ENCODE measurements at regions not wholly inside any gene's neighbourhood (a gene's known extent, or its start where the extent isn't known, plus 50 kb on each side); places are given as distances from the start of the nearest gene placed in this dataset.

DNA sequence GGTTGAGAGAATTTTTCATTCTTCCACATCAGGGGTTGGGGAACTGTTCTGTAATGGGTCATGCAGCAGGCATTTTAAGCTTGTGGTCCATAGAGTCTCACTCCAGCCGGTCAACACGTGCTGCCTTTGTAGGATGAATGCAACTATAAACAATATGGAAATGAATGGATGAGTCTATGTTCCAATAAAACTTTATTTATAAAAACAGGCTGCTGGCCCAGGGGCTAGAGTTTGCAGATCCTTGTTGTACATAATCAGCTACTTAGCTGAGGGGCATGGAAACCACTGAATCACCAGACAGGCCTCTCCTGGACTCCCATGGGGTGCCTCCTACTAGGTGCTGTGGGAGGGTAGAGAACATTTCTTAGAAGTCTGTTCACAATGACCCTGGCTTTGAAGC is 243.4 kb downstream of the BMP7 start:
- Mint-ChIP-seq H3K9me3 (no peaks in the 10 kb centered on the region), H3K27me3 (ENCODE audit: low read depth) (peaks cover 30% of the 10 kb centered on the region), H3K4me3 (no peak overlapping the region), H3K36me3 (ENCODE audit: low read depth) (no peaks in the 10 kb centered on the region), H3K27ac (ENCODE audit: unreplicated experiment) (no peak overlapping the region), H3K4me1 (peaks cover 36% of the 10 kb centered on the region)
- DNase-seq (ENCODE audit: low read depth, low spot score) = no peak
- TF ChIP-seq, protein P1, sequence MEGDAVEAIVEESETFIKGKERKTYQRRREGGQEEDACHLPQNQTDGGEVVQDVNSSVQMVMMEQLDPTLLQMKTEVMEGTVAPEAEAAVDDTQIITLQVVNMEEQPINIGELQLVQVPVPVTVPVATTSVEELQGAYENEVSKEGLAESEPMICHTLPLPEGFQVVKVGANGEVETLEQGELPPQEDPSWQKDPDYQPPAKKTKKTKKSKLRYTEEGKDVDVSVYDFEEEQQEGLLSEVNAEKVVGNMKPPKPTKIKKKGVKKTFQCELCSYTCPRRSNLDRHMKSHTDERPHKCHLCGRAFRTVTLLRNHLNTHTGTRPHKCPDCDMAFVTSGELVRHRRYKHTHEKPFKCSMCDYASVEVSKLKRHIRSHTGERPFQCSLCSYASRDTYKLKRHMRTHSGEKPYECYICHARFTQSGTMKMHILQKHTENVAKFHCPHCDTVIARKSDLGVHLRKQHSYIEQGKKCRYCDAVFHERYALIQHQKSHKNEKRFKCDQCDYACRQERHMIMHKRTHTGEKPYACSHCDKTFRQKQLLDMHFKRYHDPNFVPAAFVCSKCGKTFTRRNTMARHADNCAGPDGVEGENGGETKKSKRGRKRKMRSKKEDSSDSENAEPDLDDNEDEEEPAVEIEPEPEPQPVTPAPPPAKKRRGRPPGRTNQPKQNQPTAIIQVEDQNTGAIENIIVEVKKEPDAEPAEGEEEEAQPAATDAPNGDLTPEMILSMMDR (conservative IDR thresholded peaks at IDR 0.05) = no peak

DNA sequence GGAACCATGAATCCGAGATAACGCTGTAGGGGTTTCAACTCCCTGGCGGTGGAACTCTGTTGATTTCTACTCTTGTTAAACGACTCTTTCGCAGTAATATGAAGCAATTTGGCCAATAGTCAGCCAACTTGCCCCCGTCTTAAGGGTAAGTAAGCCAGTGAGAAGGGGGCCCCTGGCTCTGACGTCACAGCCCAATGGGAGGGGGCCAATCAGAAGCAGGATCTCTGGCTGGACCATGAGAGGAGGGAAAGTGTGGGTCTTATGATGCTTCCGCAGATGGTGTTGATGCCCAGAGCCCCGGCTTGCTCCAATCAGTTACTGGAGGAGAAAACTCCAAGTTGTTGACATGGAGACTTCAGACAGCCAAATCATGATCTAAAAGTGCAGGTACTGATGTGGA is 242.4 kb downstream of the BMP7 start:
- Mint-ChIP-seq H3K27ac (ENCODE audit: unreplicated experiment) (no peak overlapping the region), H3K36me3 (ENCODE audit: low read depth) (no peaks in the 10 kb centered on the region), H3K4me3 (no peak overlapping the region), H3K27me3 (ENCODE audit: low read depth) (peaks cover 24% of the 10 kb centered on the region), H3K4me1 (peaks cover 33% of the 10 kb centered on the region), H3K9me3 (no peaks in the 10 kb centered on the region)
- TF ChIP-seq, protein P1 (conservative IDR thresholded peaks at IDR 0.05) = no peak
- no peak for DNase-seq (ENCODE audit: low read depth, low spot score)

DNA sequence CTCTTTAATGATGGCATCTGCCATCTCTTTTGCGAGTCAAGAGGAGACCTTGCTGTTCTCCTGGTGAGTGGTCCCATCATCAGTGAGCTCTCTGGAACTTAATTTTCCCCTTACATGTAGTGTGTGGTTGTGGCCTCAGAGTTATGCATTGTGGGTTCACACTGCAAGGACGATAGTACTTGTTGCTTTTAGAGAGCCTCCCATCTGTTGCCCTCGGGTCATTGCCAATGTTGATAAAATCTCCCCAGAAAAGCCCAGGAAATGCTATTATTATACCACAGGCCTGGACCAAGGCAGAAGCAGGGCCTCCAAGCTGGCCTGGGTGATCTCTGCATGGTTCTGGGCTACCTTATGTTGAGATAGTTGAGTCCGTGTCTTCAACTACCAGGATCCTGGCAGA is 241.6 kb downstream of the BMP7 start:
- Mint-ChIP-seq H3K27ac (ENCODE audit: unreplicated experiment) (no peak overlapping the region), H3K27me3 (ENCODE audit: low read depth) (peaks cover 21% of the 10 kb centered on the region), H3K4me3 (no peak overlapping the region), H3K36me3 (ENCODE audit: low read depth) (no peaks in the 10 kb centered on the region), H3K4me1 (peaks cover 31% of the 10 kb centered on the region), H3K9me3 (no peaks in the 10 kb centered on the region)
- TF ChIP-seq, protein P1 (conservative IDR thresholded peaks at IDR 0.05) = no peak
- no peak for DNase-seq (ENCODE audit: low read depth, low spot score)

DNA sequence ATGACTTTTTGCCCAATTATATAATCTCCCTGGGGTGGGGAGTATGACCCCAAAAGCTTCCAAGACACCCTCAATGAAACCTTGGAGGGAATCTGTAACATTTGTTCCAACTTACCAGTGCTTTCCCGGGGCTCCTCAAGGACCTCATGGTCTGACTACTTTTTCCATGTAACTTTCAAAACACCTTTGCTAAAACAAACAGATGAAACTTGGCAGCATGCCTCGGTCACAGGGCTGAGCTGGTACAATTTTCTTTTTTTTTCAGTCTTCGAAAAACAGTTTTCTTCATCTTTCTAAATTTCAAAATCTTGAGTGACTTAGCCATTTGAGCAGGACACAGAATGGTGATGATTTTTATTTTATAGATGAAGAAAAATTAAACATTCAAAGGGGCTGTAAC is 241.2 kb downstream of the BMP7 start:
- no peak for DNase-seq (ENCODE audit: low read depth, low spot score)
- TF ChIP-seq, protein P1 (conservative IDR thresholded peaks at IDR 0.05) = no peak
- no peaks in the 10 kb centered on the region for H3K9me3 Mint-ChIP-seq
- peaks cover 30% of the 10 kb centered on the region for H3K4me1 Mint-ChIP-seq
- H3K27me3 Mint-ChIP-seq (ENCODE audit: low read depth) = peaks cover 17% of the 10 kb centered on the region
- no peak overlapping the region for H3K27ac Mint-ChIP-seq (ENCODE audit: unreplicated experiment)
- H3K36me3 Mint-ChIP-seq (ENCODE audit: low read depth) = no peaks in the 10 kb centered on the region
- no peak overlapping the region for H3K4me3 Mint-ChIP-seq

DNA sequence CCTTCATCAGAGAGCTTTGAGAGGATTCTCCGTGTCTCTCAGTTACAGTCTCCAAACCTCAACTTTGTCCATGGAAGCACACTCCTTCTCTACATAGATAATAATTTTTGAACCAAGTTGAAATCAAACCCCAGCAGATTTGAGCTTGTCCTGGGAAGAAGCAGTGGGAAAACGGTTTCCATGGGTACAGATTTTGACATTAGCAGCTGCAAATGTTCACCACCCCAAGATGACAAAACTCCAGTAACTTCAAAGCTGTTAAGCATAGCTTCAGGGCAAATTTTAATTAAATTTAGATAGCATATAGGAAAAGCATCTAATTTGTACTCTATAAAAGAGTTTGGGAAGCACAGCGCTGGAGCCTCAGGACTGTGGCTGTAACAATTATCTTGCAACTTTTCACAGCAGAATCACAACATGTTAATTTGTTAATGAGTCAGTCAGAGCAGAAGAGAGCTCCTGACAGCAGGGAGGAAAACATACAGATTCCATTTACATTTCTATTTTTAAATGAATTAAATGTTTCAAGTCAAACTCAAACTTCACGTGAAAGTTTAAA is 240.7 kb downstream of the BMP7 start:
- Mint-ChIP-seq H3K4me3 (no peak overlapping the region), H3K9me3 (no peaks in the 10 kb centered on the region), H3K36me3 (ENCODE audit: low read depth) (no peaks in the 10 kb centered on the region), H3K27ac (ENCODE audit: unreplicated experiment) (no peak overlapping the region), H3K27me3 (ENCODE audit: low read depth) (peaks cover 13% of the 10 kb centered on the region), H3K4me1 (peaks cover 30% of the 10 kb centered on the region)
- no peak for DNase-seq (ENCODE audit: low read depth, low spot score)
- TF ChIP-seq, protein P1 (conservative IDR thresholded peaks at IDR 0.05) = no peak
